ENCODE measurements at regions not wholly inside any gene's neighbourhood (a gene's known extent, or its start where the extent isn't known, plus 50 kb on each side); places are given as distances from the start of the nearest gene placed in this dataset.

DNA sequence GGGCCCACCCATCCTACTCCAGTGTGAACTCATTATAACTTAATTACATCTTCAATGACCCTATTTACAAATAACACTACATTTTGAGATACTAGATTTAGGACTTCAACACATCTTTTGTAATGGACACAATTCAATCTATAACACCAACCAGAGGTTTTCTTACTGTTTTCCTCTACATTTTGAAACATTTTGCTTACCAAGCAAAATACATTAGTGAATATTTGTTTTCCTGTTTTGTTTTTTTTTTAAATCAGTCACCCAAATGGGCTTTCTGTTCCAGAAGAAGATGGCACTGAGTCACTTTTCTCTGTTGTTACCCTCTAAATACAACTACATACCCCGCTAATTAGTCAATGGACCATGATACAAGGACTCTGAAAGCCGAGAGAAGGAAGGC, 69.2 kb upstream of the PRNP start:
- ChIA-PET POLR2A (no interaction called here), CTCF (interaction anchor here (1.0 kb wide), 1 partner anchor 9 kb away, joined by 3 read pairs; no protein-coding TSS in a partner anchor)
- no peak for DNase-seq (ENCODE audit: low read depth, low spot score)
- Histone ChIP-seq H3K4me2 (ENCODE audit: insufficient read depth, low read length) (no peak overlapping the region), H3K79me2 (ENCODE audit: control insufficient read depth, insufficient read depth, low read length) (no peaks in the 10 kb centered on the region), H3K27ac (ENCODE audit: insufficient read depth, low read depth, low read length) (no peak overlapping the region), H2AFZ (ENCODE audit: low read depth, low read length) (no peak overlapping the region), H3K9me3 (replicated peaks; ENCODE audit: control insufficient read depth, insufficient read depth, low read length) (no peaks in the 10 kb centered on the region), H3K9ac (replicated peaks; ENCODE audit: extremely low read depth, insufficient read depth, low read length) (no peak overlapping the region), H3K9me1 (replicated peaks; ENCODE audit: control insufficient read depth, extremely low read depth, insufficient read depth, low read length) (no peaks in the 10 kb centered on the region), H3K4me1 (ENCODE audit: control insufficient read depth, extremely low read depth, insufficient read depth, low read length) (no peaks in the 10 kb centered on the region), H3K27me3 (ENCODE audit: control insufficient read depth in 2 of 2, insufficient read depth in 2 of 2, low read length in 2 of 2) (peaks cover 0 to 2% of the 10 kb centered on the region in 2 experiments), H3K36me3 (ENCODE audit: control insufficient read depth in 2 of 2, extremely low read depth in 1 of 2, insufficient read depth in 2 of 2, low read length in 2 of 2) (no peaks in the 10 kb centered on the region), H3K4me3 (replicated peaks in 1 of 3; ENCODE audit: insufficient read depth in 1 of 3, low read depth in 1 of 3, low read length in 3 of 3) (no peak overlapping the region), H4K20me1 (replicated peaks; ENCODE audit: control insufficient read depth, extremely low read depth, insufficient read depth, low read length) (no peaks in the 10 kb centered on the region)
- TF ChIP-seq EZH2 (IDR thresholded peaks at IDR 0.05; ENCODE audit: borderline replicate concordance, low read depth, low read length, severe bottlenecking) = no peak
- TF ChIP-seq, protein P1, sequence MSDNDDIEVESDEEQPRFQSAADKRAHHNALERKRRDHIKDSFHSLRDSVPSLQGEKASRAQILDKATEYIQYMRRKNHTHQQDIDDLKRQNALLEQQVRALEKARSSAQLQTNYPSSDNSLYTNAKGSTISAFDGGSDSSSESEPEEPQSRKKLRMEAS (IDR thresholded peaks at IDR 0.05; ENCODE audit: insufficient read depth, insufficient read length) = no peak
- no peak for TF ChIP-seq JUN (IDR thresholded peaks at IDR 0.05; ENCODE audit: borderline replicate concordance, insufficient read depth, insufficient read length, low read depth)
- no peak for TF ChIP-seq POLR2A (IDR thresholded peaks at IDR 0.05; ENCODE audit: low read depth, low read length)
- TF ChIP-seq GATA2 (IDR thresholded peaks at IDR 0.05; ENCODE audit: insufficient read depth, insufficient read length, low read depth, low read length) = no peak
- TF ChIP-seq FOS (IDR thresholded peaks at IDR 0.05; ENCODE audit: borderline replicate concordance, insufficient read depth, low read length) = no peak
- no peak for TF ChIP-seq POLR2AphosphoS5 (IDR thresholded peaks at IDR 0.05; ENCODE audit: insufficient read depth, low read depth, low read length)
- TF ChIP-seq, protein P2, sequence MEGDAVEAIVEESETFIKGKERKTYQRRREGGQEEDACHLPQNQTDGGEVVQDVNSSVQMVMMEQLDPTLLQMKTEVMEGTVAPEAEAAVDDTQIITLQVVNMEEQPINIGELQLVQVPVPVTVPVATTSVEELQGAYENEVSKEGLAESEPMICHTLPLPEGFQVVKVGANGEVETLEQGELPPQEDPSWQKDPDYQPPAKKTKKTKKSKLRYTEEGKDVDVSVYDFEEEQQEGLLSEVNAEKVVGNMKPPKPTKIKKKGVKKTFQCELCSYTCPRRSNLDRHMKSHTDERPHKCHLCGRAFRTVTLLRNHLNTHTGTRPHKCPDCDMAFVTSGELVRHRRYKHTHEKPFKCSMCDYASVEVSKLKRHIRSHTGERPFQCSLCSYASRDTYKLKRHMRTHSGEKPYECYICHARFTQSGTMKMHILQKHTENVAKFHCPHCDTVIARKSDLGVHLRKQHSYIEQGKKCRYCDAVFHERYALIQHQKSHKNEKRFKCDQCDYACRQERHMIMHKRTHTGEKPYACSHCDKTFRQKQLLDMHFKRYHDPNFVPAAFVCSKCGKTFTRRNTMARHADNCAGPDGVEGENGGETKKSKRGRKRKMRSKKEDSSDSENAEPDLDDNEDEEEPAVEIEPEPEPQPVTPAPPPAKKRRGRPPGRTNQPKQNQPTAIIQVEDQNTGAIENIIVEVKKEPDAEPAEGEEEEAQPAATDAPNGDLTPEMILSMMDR (IDR thresholded peaks at IDR 0.05; ENCODE audit: extremely low read depth in 1 of 2, insufficient read depth in 1 of 2, low read depth in 1 of 2, low read length in 2 of 2) = no peak
- no peak for TF ChIP-seq MYC (IDR thresholded peaks at IDR 0.05; ENCODE audit: low read depth, low read length)
- FAIRE-seq = no peak
- dilution Hi-C loops (cut with MboI; ENCODE audit: extremely low pct_ligation_motif_present, low sequenced_read_pairs) (no loop called here), intact Hi-C loops (cut with micrococcal nuclease) (no loop called here)
- BruUV-seq (replicated peaks) = no TSS peak
